ENCODE measurements at regions not wholly inside any gene's neighbourhood (a gene's known extent, or its start where the extent isn't known, plus 50 kb on each side); places are given as distances from the start of the nearest gene placed in this dataset.

- Histone ChIP-seq H3F3A (replicated peaks; ENCODE audit: insufficient read depth) (peaks cover 4% of the 10 kb centered on the region), H4K20me1 (ENCODE audit: insufficient read depth) (no peaks in the 10 kb centered on the region), H3K9me2 (no peaks in the 10 kb centered on the region), H3K36me3 (replicated peaks in 1 of 2; ENCODE audit: control insufficient read depth in 1 of 2, insufficient read depth in 2 of 2, low read length in 1 of 2) (no peaks in the 10 kb centered on the region), H3K4me1 (ENCODE audit: control insufficient read depth in 1 of 2, insufficient read depth in 2 of 2, low read depth in 1 of 2, low read length in 1 of 2) (no peaks in the 10 kb centered on the region; a peak in 2 of 4 replicates), H3K4me3 (ENCODE audit: low read depth in 2 of 2, low read length in 1 of 2) (no peak overlapping the region), H3K9ac (no peak overlapping the region), H3K27me3 (ENCODE audit: insufficient read depth) (no peaks in the 10 kb centered on the region), H2AFZ (ENCODE audit: low read depth) (0 out of 2 replicates have a peak overlapping the region, but pooled peaks have one; percentile 51), H3K4me2 (no peak overlapping the region), H3K79me2 (ENCODE audit: insufficient read depth) (no peaks in the 10 kb centered on the region), H3K27ac (ENCODE audit: low read depth in 2 of 2, low read length in 1 of 2) (no peak overlapping the region), H3K9me3 (no peaks in the 10 kb centered on the region)
- TF ChIP-seq EP300 (IDR thresholded peaks at IDR 0.05; ENCODE audit: borderline replicate concordance in 1 of 2, low read depth in 1 of 2, low read length in 1 of 2) = no peak
- no peak for TF ChIP-seq USF2 (IDR thresholded peaks at IDR 0.05; ENCODE audit: borderline replicate concordance, low read depth, low read length)
- TF ChIP-seq RAD21 (IDR thresholded peaks at IDR 0.05; ENCODE audit: low read length) = no peak
- no peak for TF ChIP-seq FOXJ3 (CRISPR knock-in tag; IDR thresholded peaks at IDR 0.05)
- TF ChIP-seq SIN3A (IDR thresholded peaks at IDR 0.05; ENCODE audit: borderline replicate concordance, low read depth, low read length) = no peak
- no peak for TF ChIP-seq ELF1 (IDR thresholded peaks at IDR 0.05)
- no peak for TF ChIP-seq ZBTB33 (IDR thresholded peaks at IDR 0.05; ENCODE audit: borderline replicate concordance, low read depth)
- no peak for TF ChIP-seq RFX5 (IDR thresholded peaks at IDR 0.05; ENCODE audit: low read length)
- no peak for TF ChIP-seq SMC3 (IDR thresholded peaks at IDR 0.05; ENCODE audit: low read depth, low read length)
- TF ChIP-seq NRF1 (IDR thresholded peaks at IDR 0.05; ENCODE audit: low read depth, low read length) = no peak
- TF ChIP-seq MXI1 (IDR thresholded peaks at IDR 0.05; ENCODE audit: low read depth, low read length) = no peak
- no peak for TF ChIP-seq IRF3 (IDR thresholded peaks at IDR 0.05; ENCODE audit: low read depth, low read length)
- TF ChIP-seq RCOR1 (IDR thresholded peaks at IDR 0.05; ENCODE audit: low read length) = no peak
- no peak for TF ChIP-seq POLR2AphosphoS5 (IDR thresholded peaks at IDR 0.05; ENCODE audit: low read depth, low read length)
- ChIA-PET CTCF (interaction anchor here (1.3 to 2.4 kb wide), 2 partner anchors 101 to 152 kb away, joined by 5 to 8 read pairs; partner anchors contain the start of gene LURAP1L), POLR2A (no interaction called here)
- 46% methylated on average over 2 of the region's 2 CpGs for WGBS (ENCODE audit: low lambda C conversion rate)
- DNase-seq = no peak
These were observed 102.1 kb downstream of the LURAP1L start for GRCh38 chr9:12876872-12877271.
